ENCODE measurements at regions not wholly inside any gene's neighbourhood (a gene's known extent, or its start where the extent isn't known, plus 50 kb on each side); places are given as distances from the start of the nearest gene placed in this dataset.

GRCh38 chr4:144456196-144456595 is 189.8 kb upstream of the HHIP start:
- Histone ChIP-seq H3K9me3 (ENCODE audit: control insufficient read depth, low read depth, low read length) (no peaks in the 10 kb centered on the region), H3K4me3 (ENCODE audit: low read length) (no peak overlapping the region), H3K27me3 (ENCODE audit: control insufficient read depth, insufficient read depth, low read length) (no peaks in the 10 kb centered on the region), H3K27ac (ENCODE audit: low read length) (no peak overlapping the region), H3K4me1 (ENCODE audit: control insufficient read depth, insufficient read depth, low read length) (no peaks in the 10 kb centered on the region), H3K36me3 (ENCODE audit: control insufficient read depth, insufficient read depth, low read length) (no peaks in the 10 kb centered on the region)
- no CpG with 5 or more reads among the region's 2 CpGs for whole genome bisulfite sequencing (ENCODE audit: insufficient coverage, low lambda C conversion rate)
- DNase-seq: no peak

GRCh38 chr4:144461906-144462305 is 184.1 kb upstream of the HHIP start:
- no peaks in the 10 kb centered on the region for H3K4me1 ChIP-seq (ENCODE audit: control insufficient read depth, insufficient read depth, low read length)
- H3K4me3 ChIP-seq (ENCODE audit: low read length): no peak overlapping the region
- H3K27me3 ChIP-seq (ENCODE audit: control insufficient read depth, insufficient read depth, low read length): no peaks in the 10 kb centered on the region
- H3K9me3 ChIP-seq (ENCODE audit: control insufficient read depth, low read depth, low read length): no peaks in the 10 kb centered on the region
- no peak overlapping the region for H3K27ac ChIP-seq (ENCODE audit: low read length)
- no peak for DNase-seq
- H3K36me3 ChIP-seq (ENCODE audit: control insufficient read depth, insufficient read depth, low read length): no peaks in the 10 kb centered on the region
- whole genome bisulfite sequencing (ENCODE audit: insufficient coverage, low lambda C conversion rate): 96% methylated on average over 2 of the region's 5 CpGs

GRCh38 chr4:144463236-144463635 is 182.7 kb upstream of the HHIP start:
- Histone ChIP-seq H3K4me3 (ENCODE audit: low read length) (no peak overlapping the region), H3K27me3 (ENCODE audit: control insufficient read depth, insufficient read depth, low read length) (no peaks in the 10 kb centered on the region)
- DNase-seq: no peak

GRCh38 chr4:144463896-144464295 is 182.1 kb upstream of the HHIP start:
- no peaks in the 10 kb centered on the region for H3K27me3 ChIP-seq (ENCODE audit: control insufficient read depth, insufficient read depth, low read length)
- H3K36me3 ChIP-seq (ENCODE audit: control insufficient read depth, insufficient read depth, low read length): no peaks in the 10 kb centered on the region
- WGBS (ENCODE audit: insufficient coverage, low lambda C conversion rate): no CpG with 5 or more reads among the region's 7 CpGs
- H3K27ac ChIP-seq (ENCODE audit: low read length): no peak overlapping the region
- DNase-seq: no peak
- no peak overlapping the region for H3K4me3 ChIP-seq (ENCODE audit: low read length)
- no peaks in the 10 kb centered on the region for H3K4me1 ChIP-seq (ENCODE audit: control insufficient read depth, insufficient read depth, low read length)
- no peaks in the 10 kb centered on the region for H3K9me3 ChIP-seq (ENCODE audit: control insufficient read depth, low read depth, low read length)

More at GRCh38 chr4:144463236-144463635, 182.7 kb upstream of the HHIP start:
- no peaks in the 10 kb centered on the region for H3K4me1 ChIP-seq (ENCODE audit: control insufficient read depth, insufficient read depth, low read length)
- H3K27ac ChIP-seq (ENCODE audit: low read length): no peak overlapping the region
- H3K9me3 ChIP-seq (ENCODE audit: control insufficient read depth, low read depth, low read length): no peaks in the 10 kb centered on the region
- WGBS (ENCODE audit: insufficient coverage, low lambda C conversion rate): no CpG with 5 or more reads among the region's 1 CpG
- no peaks in the 10 kb centered on the region for H3K36me3 ChIP-seq (ENCODE audit: control insufficient read depth, insufficient read depth, low read length)

- no peaks in the 10 kb centered on the region for H3K4me1 ChIP-seq (ENCODE audit: control insufficient read depth, insufficient read depth, low read length)
- DNase-seq: no peak
- no peaks in the 10 kb centered on the region for H3K27me3 ChIP-seq (ENCODE audit: control insufficient read depth, insufficient read depth, low read length)
- no peaks in the 10 kb centered on the region for H3K36me3 ChIP-seq (ENCODE audit: control insufficient read depth, insufficient read depth, low read length)
- no peak overlapping the region for H3K4me3 ChIP-seq (ENCODE audit: low read length)
- 80% methylated on average over 2 of the region's 2 CpGs for WGBS (ENCODE audit: insufficient coverage, low lambda C conversion rate)
- no peaks in the 10 kb centered on the region for H3K9me3 ChIP-seq (ENCODE audit: control insufficient read depth, low read depth, low read length)
- H3K27ac ChIP-seq (ENCODE audit: low read length): no peak overlapping the region
These were observed 180.4 kb upstream of the HHIP start for GRCh38 chr4:144465546-144465945.

- H3K4me1 ChIP-seq (ENCODE audit: control insufficient read depth, insufficient read depth, low read length): no peaks in the 10 kb centered on the region
- no peak overlapping the region for H3K4me3 ChIP-seq (ENCODE audit: low read length)
- H3K36me3 ChIP-seq (ENCODE audit: control insufficient read depth, insufficient read depth, low read length): no peaks in the 10 kb centered on the region
- no peaks in the 10 kb centered on the region for H3K9me3 ChIP-seq (ENCODE audit: control insufficient read depth, low read depth, low read length)
- no peak for DNase-seq
- H3K27me3 ChIP-seq (ENCODE audit: control insufficient read depth, insufficient read depth, low read length): no peaks in the 10 kb centered on the region
- no peak overlapping the region for H3K27ac ChIP-seq (ENCODE audit: low read length)
These were observed 165.9 kb upstream of the HHIP start for GRCh38 chr4:144480068-144480467.

GRCh38 chr4:144489831-144490230 is 156.1 kb upstream of the HHIP start:
- H3K9me3 ChIP-seq (ENCODE audit: control insufficient read depth, low read depth, low read length): no peaks in the 10 kb centered on the region
- H3K36me3 ChIP-seq (ENCODE audit: control insufficient read depth, insufficient read depth, low read length): no peaks in the 10 kb centered on the region
- no peak for DNase-seq
- H3K27ac ChIP-seq (ENCODE audit: low read length): no peak overlapping the region
- no peaks in the 10 kb centered on the region for H3K27me3 ChIP-seq (ENCODE audit: control insufficient read depth, insufficient read depth, low read length)
- WGBS (ENCODE audit: insufficient coverage, low lambda C conversion rate): no CpG with 5 or more reads among the region's 1 CpG
- H3K4me3 ChIP-seq (ENCODE audit: low read length): no peak overlapping the region
- H3K4me1 ChIP-seq (ENCODE audit: control insufficient read depth, insufficient read depth, low read length): no peaks in the 10 kb centered on the region

- Histone ChIP-seq H3K27me3 (ENCODE audit: control insufficient read depth, insufficient read depth, low read length) (no peaks in the 10 kb centered on the region), H3K27ac (ENCODE audit: low read length) (no peak overlapping the region), H3K4me1 (ENCODE audit: control insufficient read depth, insufficient read depth, low read length) (no peaks in the 10 kb centered on the region), H3K36me3 (ENCODE audit: control insufficient read depth, insufficient read depth, low read length) (no peaks in the 10 kb centered on the region), H3K4me3 (ENCODE audit: low read length) (no peak overlapping the region), H3K9me3 (ENCODE audit: control insufficient read depth, low read depth, low read length) (no peaks in the 10 kb centered on the region)
- no CpG with 5 or more reads among the region's 2 CpGs for WGBS (ENCODE audit: insufficient coverage, low lambda C conversion rate)
- DNase-seq: no peak
These were observed 151.7 kb upstream of the HHIP start for GRCh38 chr4:144494280-144494679.

- no peak for DNase-seq
- no CpG with 5 or more reads among the region's 2 CpGs for WGBS (ENCODE audit: insufficient coverage, low lambda C conversion rate)
- Histone ChIP-seq H3K36me3 (ENCODE audit: control insufficient read depth, insufficient read depth, low read length) (no peaks in the 10 kb centered on the region), H3K9me3 (ENCODE audit: control insufficient read depth, low read depth, low read length) (no peaks in the 10 kb centered on the region), H3K27ac (ENCODE audit: low read length) (no peak overlapping the region), H3K27me3 (ENCODE audit: control insufficient read depth, insufficient read depth, low read length) (no peaks in the 10 kb centered on the region), H3K4me3 (ENCODE audit: low read length) (no peak overlapping the region), H3K4me1 (ENCODE audit: control insufficient read depth, insufficient read depth, low read length) (no peaks in the 10 kb centered on the region)
These were observed 150.0 kb upstream of the HHIP start for GRCh38 chr4:144495944-144496343.

- H3K36me3 ChIP-seq (ENCODE audit: control insufficient read depth, insufficient read depth, low read length): no peaks in the 10 kb centered on the region
- H3K27me3 ChIP-seq (ENCODE audit: control insufficient read depth, insufficient read depth, low read length): no peaks in the 10 kb centered on the region
- H3K4me1 ChIP-seq (ENCODE audit: control insufficient read depth, insufficient read depth, low read length): no peaks in the 10 kb centered on the region
- DNase-seq: no peak
- H3K27ac ChIP-seq (ENCODE audit: low read length): no peak overlapping the region
- H3K4me3 ChIP-seq (ENCODE audit: low read length): no peak overlapping the region
- H3K9me3 ChIP-seq (ENCODE audit: control insufficient read depth, low read depth, low read length): no peaks in the 10 kb centered on the region
These were observed 146.2 kb upstream of the HHIP start for GRCh38 chr4:144499777-144500176.

- no peak overlapping the region for H3K27ac ChIP-seq (ENCODE audit: low read length)
- WGBS (ENCODE audit: insufficient coverage, low lambda C conversion rate): 100% methylated on average over 1 of the region's 1 CpG
These were observed 144.7 kb upstream of the HHIP start for GRCh38 chr4:144501231-144501780.

More at GRCh38 chr4:144501231-144501780, 144.7 kb upstream of the HHIP start:
- Histone ChIP-seq H3K9me3 (ENCODE audit: control insufficient read depth, low read depth, low read length) (no peaks in the 10 kb centered on the region), H3K27me3 (ENCODE audit: control insufficient read depth, insufficient read depth, low read length) (no peaks in the 10 kb centered on the region), H3K4me1 (ENCODE audit: control insufficient read depth, insufficient read depth, low read length) (no peaks in the 10 kb centered on the region), H3K36me3 (ENCODE audit: control insufficient read depth, insufficient read depth, low read length) (no peaks in the 10 kb centered on the region), H3K4me3 (ENCODE audit: low read length) (no peak overlapping the region)
- DNase-seq: no peak

Data from large intestine (tissue), 3 donors.